LNCaP clone FGC (cell line): ENCODE measurements at regions not wholly inside any gene's neighbourhood (a gene's known extent, or its start where the extent isn't known, plus 50 kb on each side); places are given as distances from the start of the nearest gene placed in this dataset.

ENCODE experiments used
- DNase-seq: peaks from one replicate; pipeline ENCODE4 v3.0.0-alpha.2; 2011; ENCODE audit warnings: low read depth
- H3K4me3 ChIP-seq: 2 replicates; pipeline ENCODE4 v1.5.1; 2011; ENCODE audit warnings: mild to moderate bottlenecking, low read depth, low read length, control low read depth
- CTCF ChIP-seq: IDR thresholded peaks from 2 replicates; pipeline ENCODE4 v1.5.1; 2012; ENCODE audit warnings: mild to moderate bottlenecking; ENCODE audit not compliant: control insufficient read depth, insufficient read depth; ENCODE audit errors: extremely low read depth

GRCh38 chr1:68704800-68705443 is 208.0 kb upstream of the DEPDC1 start:
- no peak for TF ChIP-seq CTCF
- DNase-seq, result no peak
- no peak overlapping the region for H3K4me3 ChIP-seq

- H3K4me3 ChIP-seq, result no peak overlapping the region
- TF ChIP-seq CTCF, result no peak
- no peak for DNase-seq
Measured at GRCh38 chr1:68705466-68705865, 208.6 kb upstream of the DEPDC1 start.

GRCh38 chr1:68706639-68707317 is 209.9 kb upstream of the DEPDC1 start:
- DNase-seq, result no peak
- TF ChIP-seq CTCF, result no peak
- no peak overlapping the region for H3K4me3 ChIP-seq

- DNase-seq, result peak; percentile 67
- TF ChIP-seq CTCF, result no peak
- H3K4me3 ChIP-seq, result no peak overlapping the region
Measured at GRCh38 chr1:68717330-68717729, 220.4 kb upstream of the DEPDC1 start.

- DNase-seq, result no peak
- no peak for TF ChIP-seq CTCF
- no peak overlapping the region for H3K4me3 ChIP-seq
Measured at GRCh38 chr1:68720476-68720875, 223.6 kb upstream of the DEPDC1 start.

GRCh38 chr1:68723791-68724190 is 226.9 kb upstream of the DEPDC1 start:
- no peak for TF ChIP-seq CTCF
- no peak for DNase-seq

More at GRCh38 chr1:68723791-68724190, 226.9 kb upstream of the DEPDC1 start:
- no peak overlapping the region for H3K4me3 ChIP-seq
